RWPE2 (cell line): ENCODE measurements at regions not wholly inside any gene's neighbourhood (a gene's known extent, or its start where the extent isn't known, plus 50 kb on each side); places are given as distances from the start of the nearest gene placed in this dataset.

Experiments used
- ATAC-seq: fragments of 200-7000 bp; cut with Tn5 transposase; 3 replicates; pipeline ENCODE4 v1.9.1; 2021; ENCODE audit warnings: low read depth
- DNase-seq: peaks from one replicate; pipeline ENCODE4 v3.0.0-alpha.2; 2020; ENCODE audit warnings: low spot score
- H3K27ac ChIP-seq: fragments of 450-650 bp; 2 replicates; pipeline ENCODE4 v1.5.1; 2017; ENCODE audit warnings: mild to moderate bottlenecking; ENCODE audit not compliant: poor library complexity, severe bottlenecking
- H3K27me3 ChIP-seq: fragments of 250-450 bp; sonication (Bioruptor Pico); 2 replicates; pipeline ENCODE4 v1.5.1; 2021; ENCODE audit warnings: mild to moderate bottlenecking, moderate library complexity; ENCODE audit not compliant: insufficient read depth, poor library complexity, severe bottlenecking
- H3K36me3 ChIP-seq: fragments of 250-450 bp; sonication (Bioruptor Pico); 2 replicates; pipeline ENCODE4 v1.5.1; 2020; ENCODE audit warnings: low read depth, mild to moderate bottlenecking, moderate library complexity
- H3K4me1 ChIP-seq: fragments of 250-450 bp; sonication (Bioruptor Pico); 2 replicates; pipeline ENCODE4 v1.5.1; 2021; ENCODE audit warnings: mild to moderate bottlenecking, moderate library complexity; ENCODE audit not compliant: insufficient read depth, poor library complexity, severe bottlenecking
- H3K4me3 ChIP-seq: fragments of 250-450 bp; sonication (Bioruptor Pico); 2 replicates; pipeline ENCODE4 v1.5.1; 2021; ENCODE audit warnings: mild to moderate bottlenecking, moderate library complexity; ENCODE audit not compliant: severe bottlenecking
- H3K9me3 ChIP-seq: fragments of 250-450 bp; sonication (Bioruptor Pico); 2 replicates; pipeline ENCODE4 v1.5.1; 2021; ENCODE audit warnings: mild to moderate bottlenecking, moderate library complexity; ENCODE audit not compliant: severe bottlenecking
- TF ChIP-seq, protein P1 (sequence below): fragments of 450-650 bp; IDR thresholded peaks from one replicate; pipeline ENCODE4 v1.5.1; 2017; ENCODE audit warnings: mild to moderate bottlenecking, moderate library complexity; ENCODE audit not compliant: poor library complexity, severe bottlenecking

DNA sequence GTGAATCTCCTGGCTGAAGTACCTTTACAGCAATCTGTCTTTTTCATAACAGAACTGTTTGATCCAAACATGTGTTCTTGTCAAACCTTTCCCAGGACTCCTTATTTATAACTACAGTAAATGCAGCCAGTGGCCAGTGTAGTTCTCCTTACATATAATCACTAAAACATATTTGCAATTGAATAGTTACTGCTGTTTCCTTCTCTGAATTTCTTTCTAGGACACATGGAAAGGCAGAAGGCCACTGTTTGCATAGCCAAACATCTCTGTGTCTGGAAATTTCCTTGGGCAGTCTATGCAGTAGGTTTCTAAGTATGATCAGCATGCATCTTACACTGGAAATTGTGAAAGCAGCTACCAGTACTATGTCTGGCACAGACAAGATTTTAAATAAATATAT is 57.4 kb upstream of the COL3A1 start:
- DNase-seq (no peak), ATAC-seq (no peak)
- H3K36me3 ChIP-seq, result no peaks in the 10 kb centered on the region
- H3K27me3 ChIP-seq, result no peaks in the 10 kb centered on the region
- H3K4me3 ChIP-seq, result no peak overlapping the region
- H3K9me3 ChIP-seq, result no peaks in the 10 kb centered on the region
- TF ChIP-seq, protein P1, sequence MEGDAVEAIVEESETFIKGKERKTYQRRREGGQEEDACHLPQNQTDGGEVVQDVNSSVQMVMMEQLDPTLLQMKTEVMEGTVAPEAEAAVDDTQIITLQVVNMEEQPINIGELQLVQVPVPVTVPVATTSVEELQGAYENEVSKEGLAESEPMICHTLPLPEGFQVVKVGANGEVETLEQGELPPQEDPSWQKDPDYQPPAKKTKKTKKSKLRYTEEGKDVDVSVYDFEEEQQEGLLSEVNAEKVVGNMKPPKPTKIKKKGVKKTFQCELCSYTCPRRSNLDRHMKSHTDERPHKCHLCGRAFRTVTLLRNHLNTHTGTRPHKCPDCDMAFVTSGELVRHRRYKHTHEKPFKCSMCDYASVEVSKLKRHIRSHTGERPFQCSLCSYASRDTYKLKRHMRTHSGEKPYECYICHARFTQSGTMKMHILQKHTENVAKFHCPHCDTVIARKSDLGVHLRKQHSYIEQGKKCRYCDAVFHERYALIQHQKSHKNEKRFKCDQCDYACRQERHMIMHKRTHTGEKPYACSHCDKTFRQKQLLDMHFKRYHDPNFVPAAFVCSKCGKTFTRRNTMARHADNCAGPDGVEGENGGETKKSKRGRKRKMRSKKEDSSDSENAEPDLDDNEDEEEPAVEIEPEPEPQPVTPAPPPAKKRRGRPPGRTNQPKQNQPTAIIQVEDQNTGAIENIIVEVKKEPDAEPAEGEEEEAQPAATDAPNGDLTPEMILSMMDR, result no peak
- H3K4me1 ChIP-seq, result no peaks in the 10 kb centered on the region
- no peak overlapping the region for H3K27ac ChIP-seq

DNA sequence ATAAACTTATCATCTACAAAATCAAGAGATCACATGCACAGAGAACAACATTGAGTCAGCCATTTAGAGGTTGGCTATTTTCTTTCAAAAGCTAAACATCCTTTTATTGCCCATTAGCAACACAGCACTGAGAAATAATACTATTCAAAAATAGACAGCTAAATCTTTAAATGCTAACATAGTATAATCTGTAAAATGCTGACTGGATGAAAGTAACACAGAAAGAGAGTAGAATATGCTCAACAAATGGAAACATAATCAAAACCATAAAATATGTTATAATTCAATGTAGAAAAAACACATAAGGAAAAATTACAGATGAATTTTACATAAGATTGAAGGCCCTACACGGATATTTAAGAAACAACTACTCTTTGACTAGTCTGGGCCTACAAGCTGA is 56.5 kb upstream of the COL3A1 start:
- ATAC-seq, result no peak
- H3K27me3 ChIP-seq, result no peaks in the 10 kb centered on the region
- H3K27ac ChIP-seq, result no peak overlapping the region
- no peak for DNase-seq
- H3K36me3 ChIP-seq, result no peaks in the 10 kb centered on the region
- TF ChIP-seq, protein P1, result no peak
- H3K4me1 ChIP-seq, result no peaks in the 10 kb centered on the region
- H3K9me3 ChIP-seq, result no peaks in the 10 kb centered on the region
- H3K4me3 ChIP-seq, result no peak overlapping the region

DNA sequence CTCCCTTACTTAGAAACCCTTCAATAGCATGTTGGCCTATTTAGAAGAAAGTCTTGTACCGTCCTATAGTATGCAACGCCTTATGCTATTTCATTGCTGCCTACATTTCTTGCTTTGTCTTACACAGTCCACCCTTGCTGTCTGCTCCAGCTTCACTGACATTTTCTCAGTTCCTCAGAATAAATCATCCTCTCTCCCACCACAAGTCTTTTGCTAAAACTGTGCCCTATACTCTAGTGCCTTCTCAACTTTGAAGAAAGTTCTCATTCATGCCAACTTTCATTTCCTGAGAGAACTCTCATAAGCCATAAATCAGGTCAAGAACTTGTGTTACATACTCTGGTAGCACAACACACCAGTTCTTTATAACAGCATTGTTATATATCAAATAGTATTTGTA is 54.3 kb upstream of the COL3A1 start:
- no peaks in the 10 kb centered on the region for H3K36me3 ChIP-seq
- no peak for DNase-seq
- H3K27ac ChIP-seq, result no peak overlapping the region
- no peaks in the 10 kb centered on the region for H3K4me1 ChIP-seq
- no peak overlapping the region for H3K4me3 ChIP-seq
- ATAC-seq, result no peak
- TF ChIP-seq, protein P1, result no peak
- no peaks in the 10 kb centered on the region for H3K27me3 ChIP-seq
- H3K9me3 ChIP-seq, result no peaks in the 10 kb centered on the region

DNA sequence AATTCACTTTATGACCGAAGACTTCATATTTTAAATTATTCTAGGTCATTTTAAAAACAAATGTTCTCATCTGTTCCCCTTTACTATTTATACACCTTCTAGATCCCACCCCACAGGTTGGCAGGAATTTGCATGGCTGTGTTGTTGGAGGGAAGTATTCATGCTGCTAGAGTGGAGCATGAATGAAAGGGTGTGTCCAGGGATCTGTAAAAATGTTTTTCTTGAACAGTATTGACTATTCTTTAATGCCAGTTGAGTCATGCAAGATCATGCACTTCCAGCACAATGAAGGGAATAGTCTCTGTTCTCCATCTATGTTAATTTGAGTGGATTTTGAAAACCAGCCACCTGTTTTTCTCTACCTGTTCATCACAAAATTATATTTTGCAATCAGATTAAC is 52.0 kb upstream of the COL3A1 start:
- Histone ChIP-seq H3K27ac (no peak overlapping the region), H3K36me3 (no peaks in the 10 kb centered on the region), H3K9me3 (no peaks in the 10 kb centered on the region), H3K4me3 (no peak overlapping the region), H3K4me1 (no peaks in the 10 kb centered on the region), H3K27me3 (no peaks in the 10 kb centered on the region)
- TF ChIP-seq, protein P1, result no peak
- ATAC-seq (0 out of 3 replicates have a peak, but pooled peaks have one; percentile 29), DNase-seq (no peak)
